GM21526 (cell line): ENCODE measurements at regions not wholly inside any gene's neighbourhood (a gene's known extent, or its start where the extent isn't known, plus 50 kb on each side); places are given as distances from the start of the nearest gene placed in this dataset.
"Not testable (repeated sequence)": the region's sequence is repeated elsewhere in the genome, so short reads cannot be mapped to it uniquely, and the experiment has no call there.

Experiments used
- ATAC-seq: cut with Tn5 transposase; IDR thresholded peaks from one replicate; pipeline ENCODE4 v1.9.1; 2021; ENCODE audit warnings: moderate library complexity; ENCODE audit not compliant: unreplicated experiment, low FRiP score

GRCh38 chr7:42575171-42575570 lies 336.7 kb downstream of the C7orf25 start:
- ATAC-seq = no peak

- ATAC-seq = no peak
These were observed 337.2 kb downstream of the C7orf25 start for GRCh38 chr7:42574685-42575084.

GRCh38 chr7:42573881-42574672 lies 337.1 kb upstream of the GLI3 start:
- no peak for ATAC-seq

GRCh38 chr7:42572561-42572960 lies 335.6 kb upstream of the GLI3 start:
- ATAC-seq = no peak

GRCh38 chr7:42572056-42572455 lies 335.0 kb upstream of the GLI3 start:
- no peak for ATAC-seq

GRCh38 chr7:42570944-42571343 lies 333.9 kb upstream of the GLI3 start:
- ATAC-seq = no peak

GRCh38 chr7:42567051-42567450 lies 330.0 kb upstream of the GLI3 start:
- no peak for ATAC-seq

- no peak for ATAC-seq
These were observed 324.8 kb upstream of the GLI3 start for GRCh38 chr7:42561797-42562196.

- no peak for ATAC-seq
These were observed 323.9 kb upstream of the GLI3 start for GRCh38 chr7:42560866-42561265.

GRCh38 chr7:42554932-42555331 lies 317.9 kb upstream of the GLI3 start:
- not testable (repeated sequence) for ATAC-seq

GRCh38 chr7:42552227-42552626 lies 315.2 kb upstream of the GLI3 start:
- no peak for ATAC-seq

- no peak for ATAC-seq
These were observed 313.9 kb upstream of the GLI3 start for GRCh38 chr7:42550706-42551470.

- ATAC-seq = no peak
These were observed 313.0 kb upstream of the GLI3 start for GRCh38 chr7:42549866-42550485.

GRCh38 chr7:42548816-42549611 lies 312.0 kb upstream of the GLI3 start:
- ATAC-seq = no peak

- ATAC-seq = no peak
These were observed 308.2 kb upstream of the GLI3 start for GRCh38 chr7:42545049-42545724.

- ATAC-seq = no peak
These were observed 306.9 kb upstream of the GLI3 start for GRCh38 chr7:42543953-42544352.

- not testable (repeated sequence) for ATAC-seq
These were observed 305.4 kb upstream of the GLI3 start for GRCh38 chr7:42542446-42542845.

- no peak for ATAC-seq
These were observed 297.4 kb upstream of the GLI3 start for GRCh38 chr7:42534441-42534840.

GRCh38 chr7:42527004-42527403 lies 290.0 kb upstream of the GLI3 start:
- ATAC-seq = no peak
